NCI-H2029 (cell line): ENCODE measurements at regions not wholly inside any gene's neighbourhood (a gene's known extent, or its start where the extent isn't known, plus 50 kb on each side); places are given as distances from the start of the nearest gene placed in this dataset.

Source experiments
- DNase-seq: peaks from one replicate; lab custom pipeline; 2025; lab: John Stamatoyannopoulos, UW

DNA sequence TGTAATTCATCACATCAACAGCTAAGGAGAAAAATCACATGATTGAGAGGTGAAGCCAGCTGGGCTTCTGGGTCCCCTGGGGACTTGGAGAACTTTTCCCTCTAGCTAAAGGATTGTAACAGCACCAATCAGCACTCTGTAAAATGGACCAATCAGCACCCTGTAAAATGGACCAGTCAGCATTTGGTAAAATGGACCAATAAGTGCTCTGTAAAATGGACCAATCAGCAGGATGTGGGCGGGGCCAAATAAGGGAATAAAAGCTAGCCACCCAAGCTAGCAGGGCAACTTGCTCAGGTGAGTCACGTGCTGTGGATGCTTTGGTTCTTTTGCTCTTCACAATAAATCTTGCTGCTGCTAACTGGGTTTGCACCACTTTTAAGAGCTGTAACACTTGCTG lies 1248.3 kb downstream of the PCDH18 start:
- DNase-seq, result no peak

DNA sequence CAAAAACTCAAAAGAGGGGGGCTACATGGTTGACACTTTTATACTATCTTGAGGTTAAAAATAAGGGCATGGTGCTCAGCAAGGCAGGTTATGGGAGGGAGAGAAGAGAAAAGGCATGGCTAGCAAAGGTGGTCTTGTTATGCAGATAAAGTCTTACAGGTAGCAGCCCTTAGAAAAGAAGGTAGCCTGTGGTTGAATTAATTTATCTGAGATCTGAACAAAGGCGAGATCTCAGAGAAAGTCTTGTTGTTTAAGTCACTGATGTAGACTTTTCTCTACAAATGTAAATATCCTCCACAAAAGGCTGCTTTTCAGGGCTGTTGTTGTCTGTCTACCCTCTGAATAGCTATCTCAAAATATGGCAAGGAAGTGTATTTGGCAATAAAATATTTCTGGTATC lies 1250.4 kb downstream of the PCDH18 start:
- no peak for DNase-seq

- DNase-seq, result no peak
Measured at GRCh38 chr4:136281307-136281706, 1251.0 kb downstream of the PCDH18 start.

GRCh38 chr4:136277741-136278140 lies 1254.6 kb downstream of the PCDH18 start:
- no peak for DNase-seq

DNA sequence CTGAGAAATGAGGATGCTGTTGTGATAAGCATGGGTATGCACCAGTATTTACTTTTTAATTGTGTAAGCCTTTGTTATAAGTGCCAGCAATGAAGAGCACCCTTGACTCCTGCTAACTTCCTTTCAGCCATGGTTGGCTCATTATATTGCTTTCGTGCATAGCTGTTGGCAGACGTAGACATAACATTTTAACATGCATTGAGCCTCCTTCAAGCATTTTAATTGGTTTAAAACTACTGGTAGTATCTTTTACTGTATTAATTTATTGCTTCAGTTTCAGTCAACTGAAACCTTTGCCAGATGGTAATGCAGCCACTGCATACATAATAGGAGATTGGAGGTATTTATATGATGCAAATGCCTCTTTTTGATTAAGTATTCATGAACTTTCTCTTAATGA lies 1285.4 kb downstream of the PCDH18 start:
- peak; percentile 35 for DNase-seq

- no peak for DNase-seq
Measured at GRCh38 chr4:136241221-136241986, 1290.9 kb downstream of the PCDH18 start.

DNA sequence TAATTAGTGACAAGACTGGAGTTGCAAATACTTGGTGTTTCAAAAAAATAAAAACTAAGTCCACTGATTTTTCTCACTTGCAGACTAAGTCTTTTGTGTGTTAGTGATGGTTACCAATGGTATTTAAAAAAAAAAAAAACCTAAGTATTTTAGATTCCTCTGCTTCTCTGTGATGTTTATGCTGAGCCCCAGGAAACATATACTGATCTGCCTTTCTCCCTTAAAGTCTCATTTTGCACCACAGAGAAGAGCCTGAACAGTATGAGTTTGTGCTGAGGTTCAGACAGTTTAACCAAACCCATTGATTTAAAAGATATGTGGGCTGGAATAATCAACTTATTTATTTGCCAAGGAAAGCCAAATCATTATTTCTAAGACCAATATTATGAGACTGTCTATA lies 1305.0 kb downstream of the PCDH18 start:
- no peak for DNase-seq

DNA sequence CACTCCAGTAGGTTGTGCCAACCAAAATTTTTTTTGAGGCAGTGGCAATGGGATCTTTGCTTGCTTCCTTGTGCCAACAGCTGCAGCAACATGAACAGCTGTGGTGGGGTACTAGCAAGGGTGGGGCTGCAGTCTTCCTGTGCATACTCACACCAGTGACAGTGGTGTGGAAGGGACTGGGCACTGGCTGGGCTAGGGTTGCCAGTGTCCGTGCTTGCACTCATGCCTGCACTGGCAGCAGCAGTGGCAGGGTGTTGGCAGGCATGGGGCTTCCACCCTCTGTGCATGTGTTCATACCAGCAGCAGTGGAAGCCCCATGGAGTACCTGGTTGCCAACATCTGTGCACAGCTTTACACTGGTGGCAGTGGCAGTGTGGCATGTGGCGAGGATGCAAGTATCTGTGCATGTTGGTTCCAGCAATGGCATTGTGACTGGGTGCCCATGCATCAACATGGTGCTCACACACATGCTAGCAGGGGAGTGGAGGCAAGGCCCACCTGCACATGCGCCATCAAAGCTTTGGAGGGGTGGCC lies 1312.6 kb downstream of the PCDH18 start:
- no peak for DNase-seq

DNA sequence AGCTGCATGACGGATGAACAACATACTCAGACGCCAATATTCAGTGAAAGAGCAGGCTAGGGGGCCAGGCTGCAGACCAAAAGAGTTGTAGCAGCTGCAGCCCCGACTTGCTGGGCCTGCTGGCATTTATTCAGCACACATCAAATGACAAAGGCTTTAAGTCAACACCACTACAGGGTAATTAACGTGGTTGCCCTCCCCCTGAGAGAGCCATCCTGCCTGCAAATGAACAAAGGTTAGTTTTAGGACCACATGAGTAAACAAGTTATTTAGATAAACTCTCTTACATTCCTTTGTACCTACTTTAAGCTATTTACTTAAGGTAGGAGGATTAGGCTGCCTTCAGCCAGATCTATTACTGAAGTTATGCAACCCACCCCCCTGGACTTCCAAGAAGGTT lies 1329.1 kb downstream of the PCDH18 start:
- no peak for DNase-seq

GRCh38 chr4:136198358-136198757 lies 1333.9 kb downstream of the PCDH18 start:
- no peak for DNase-seq

GRCh38 chr4:136194962-136195361 lies 1337.3 kb downstream of the PCDH18 start:
- DNase-seq, result no peak

GRCh38 chr4:136186650-136187049 lies 1345.6 kb downstream of the PCDH18 start:
- no peak for DNase-seq

DNA sequence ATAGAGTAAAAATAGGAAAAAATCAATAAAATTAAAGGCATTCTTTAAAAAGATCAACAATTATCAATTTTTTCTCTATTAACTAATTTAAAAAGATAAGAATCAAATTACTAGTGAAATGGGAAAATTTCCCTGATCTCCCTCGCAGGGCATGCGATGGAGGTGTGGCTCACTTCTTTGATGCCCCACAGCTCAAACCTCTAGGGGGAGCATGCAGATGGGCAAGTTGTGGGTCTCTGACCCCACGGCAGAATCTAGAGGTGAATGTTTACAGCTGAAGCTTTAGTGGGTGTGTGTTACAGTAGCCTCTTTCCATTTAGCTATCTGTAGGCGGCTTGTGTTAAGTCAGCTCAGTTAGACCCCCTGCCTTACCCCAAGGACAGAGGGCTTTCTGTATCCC lies 1348.8 kb downstream of the PCDH18 start:
- DNase-seq, result no peak

GRCh38 chr4:136156947-136157346 lies 1375.3 kb downstream of the PCDH18 start:
- no peak for DNase-seq

- DNase-seq, result no peak
Measured at GRCh38 chr4:136150046-136150445, 1382.2 kb downstream of the PCDH18 start.

- no peak for DNase-seq
Measured at GRCh38 chr4:136136601-136137000, 1395.7 kb downstream of the PCDH18 start.

GRCh38 chr4:136124251-136124745 lies 1408.0 kb downstream of the PCDH18 start:
- no peak for DNase-seq

GRCh38 chr4:136121426-136121825 lies 1410.9 kb downstream of the PCDH18 start:
- no peak for DNase-seq

GRCh38 chr4:136113921-136114320 lies 1418.4 kb downstream of the PCDH18 start:
- DNase-seq, result no peak

- DNase-seq, result no peak
Measured at GRCh38 chr4:136112116-136112515, 1420.2 kb downstream of the PCDH18 start.

DNA sequence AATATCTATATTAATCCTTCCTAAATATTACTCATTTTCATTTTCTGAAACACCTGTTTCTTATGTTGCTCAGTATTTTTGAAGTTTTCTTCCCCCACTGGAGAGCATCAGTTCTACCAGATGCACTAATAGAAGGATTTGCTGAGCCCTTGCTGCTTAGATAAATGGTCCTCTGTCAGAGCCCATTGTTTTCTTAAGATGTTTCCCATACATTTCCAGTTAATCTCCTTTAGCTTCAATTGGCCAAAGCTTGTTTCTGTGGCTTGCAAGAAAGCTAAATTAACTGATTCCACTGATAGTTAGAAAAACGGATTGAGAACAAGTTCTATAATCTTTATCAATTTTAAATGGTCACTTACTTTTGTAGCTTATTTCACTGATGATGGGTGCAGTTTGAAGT lies 1425.5 kb downstream of the PCDH18 start:
- no peak for DNase-seq

DNA sequence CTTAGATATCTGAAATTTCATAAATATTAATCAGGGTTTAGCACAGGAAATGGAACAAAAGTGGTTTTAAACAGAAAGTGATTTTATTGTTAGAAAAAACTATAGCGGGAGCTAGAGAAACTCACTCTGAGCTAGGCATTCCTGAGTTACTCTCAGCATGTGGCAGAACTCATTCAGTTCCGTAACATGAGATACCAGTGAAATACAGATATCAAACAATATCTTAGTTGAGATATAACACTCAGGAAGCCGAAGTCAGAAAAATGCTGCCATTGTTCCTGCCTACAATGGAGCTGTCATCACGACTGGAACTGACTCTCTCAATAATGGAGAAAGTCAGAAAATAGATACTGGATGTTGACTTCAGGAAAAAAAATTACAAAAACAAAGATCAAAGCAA lies 1428.7 kb downstream of the PCDH18 start:
- DNase-seq, result no peak

- no peak for DNase-seq
Measured at GRCh38 chr4:136097676-136098075, 1434.6 kb downstream of the PCDH18 start.
